Mammary epithelial cell (primary cell): ENCODE measurements at regions not wholly inside any gene's neighbourhood (a gene's known extent, or its start where the extent isn't known, plus 50 kb on each side); places are given as distances from the start of the nearest gene placed in this dataset.

ENCODE experiments used
- EZH2 ChIP-seq: IDR thresholded peaks from 2 replicates; pipeline ENCODE4 v1.6.1; 2012; ENCODE audit warnings: low read length, inconsistent platforms, borderline replicate concordance
- TF ChIP-seq, protein P1 (sequence below), 2 donors: IDR thresholded peaks in 1 of 2; conservative IDR thresholded peaks in 1 of 2; 2 replicates each; pipeline ENCODE4 v1.5.1; 2011 to 2012; ENCODE audit warnings: inconsistent platforms in 2 of 2, low read length in 2 of 2, mild to moderate bottlenecking in 2 of 2, control low read depth in 1 of 2, low read depth in 1 of 2; ENCODE audit not compliant: insufficient read depth in 1 of 2; ENCODE audit errors: extremely low read depth in 1 of 2

DNA sequence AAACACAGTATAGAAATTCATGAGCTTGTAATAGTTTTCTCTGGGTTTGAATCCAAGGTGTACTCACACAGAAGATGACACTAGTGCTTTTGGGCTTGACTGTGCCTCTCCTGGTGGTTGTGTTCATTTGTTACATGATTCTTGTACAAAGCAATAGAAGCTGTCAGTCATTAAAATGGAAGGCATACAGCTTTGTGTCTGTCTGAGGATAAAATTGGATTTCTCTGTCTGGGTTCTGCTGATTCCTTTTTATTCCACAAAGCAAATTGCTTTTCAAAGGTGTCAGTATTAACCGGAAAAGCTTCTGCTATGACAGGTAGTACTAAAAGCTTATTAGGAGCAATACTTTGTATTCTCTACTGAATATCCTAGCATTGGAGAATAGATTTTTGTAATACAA lies 361.2 kb downstream of the SLC6A15 start:
- TF ChIP-seq, protein P1, sequence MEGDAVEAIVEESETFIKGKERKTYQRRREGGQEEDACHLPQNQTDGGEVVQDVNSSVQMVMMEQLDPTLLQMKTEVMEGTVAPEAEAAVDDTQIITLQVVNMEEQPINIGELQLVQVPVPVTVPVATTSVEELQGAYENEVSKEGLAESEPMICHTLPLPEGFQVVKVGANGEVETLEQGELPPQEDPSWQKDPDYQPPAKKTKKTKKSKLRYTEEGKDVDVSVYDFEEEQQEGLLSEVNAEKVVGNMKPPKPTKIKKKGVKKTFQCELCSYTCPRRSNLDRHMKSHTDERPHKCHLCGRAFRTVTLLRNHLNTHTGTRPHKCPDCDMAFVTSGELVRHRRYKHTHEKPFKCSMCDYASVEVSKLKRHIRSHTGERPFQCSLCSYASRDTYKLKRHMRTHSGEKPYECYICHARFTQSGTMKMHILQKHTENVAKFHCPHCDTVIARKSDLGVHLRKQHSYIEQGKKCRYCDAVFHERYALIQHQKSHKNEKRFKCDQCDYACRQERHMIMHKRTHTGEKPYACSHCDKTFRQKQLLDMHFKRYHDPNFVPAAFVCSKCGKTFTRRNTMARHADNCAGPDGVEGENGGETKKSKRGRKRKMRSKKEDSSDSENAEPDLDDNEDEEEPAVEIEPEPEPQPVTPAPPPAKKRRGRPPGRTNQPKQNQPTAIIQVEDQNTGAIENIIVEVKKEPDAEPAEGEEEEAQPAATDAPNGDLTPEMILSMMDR (conservative IDR thresholded peaks at IDR 0.05 in 1 of 2, IDR thresholded peaks at IDR 0.05 in 1 of 2; ENCODE audit: extremely low read depth in 1 of 2, insufficient read depth in 1 of 2, low read depth in 1 of 2, low read length in 2 of 2) = no peak
- TF ChIP-seq EZH2 = no peak
